ENCODE measurements at regions not wholly inside any gene's neighbourhood (a gene's known extent, or its start where the extent isn't known, plus 50 kb on each side); places are given as distances from the start of the nearest gene placed in this dataset.

DNA sequence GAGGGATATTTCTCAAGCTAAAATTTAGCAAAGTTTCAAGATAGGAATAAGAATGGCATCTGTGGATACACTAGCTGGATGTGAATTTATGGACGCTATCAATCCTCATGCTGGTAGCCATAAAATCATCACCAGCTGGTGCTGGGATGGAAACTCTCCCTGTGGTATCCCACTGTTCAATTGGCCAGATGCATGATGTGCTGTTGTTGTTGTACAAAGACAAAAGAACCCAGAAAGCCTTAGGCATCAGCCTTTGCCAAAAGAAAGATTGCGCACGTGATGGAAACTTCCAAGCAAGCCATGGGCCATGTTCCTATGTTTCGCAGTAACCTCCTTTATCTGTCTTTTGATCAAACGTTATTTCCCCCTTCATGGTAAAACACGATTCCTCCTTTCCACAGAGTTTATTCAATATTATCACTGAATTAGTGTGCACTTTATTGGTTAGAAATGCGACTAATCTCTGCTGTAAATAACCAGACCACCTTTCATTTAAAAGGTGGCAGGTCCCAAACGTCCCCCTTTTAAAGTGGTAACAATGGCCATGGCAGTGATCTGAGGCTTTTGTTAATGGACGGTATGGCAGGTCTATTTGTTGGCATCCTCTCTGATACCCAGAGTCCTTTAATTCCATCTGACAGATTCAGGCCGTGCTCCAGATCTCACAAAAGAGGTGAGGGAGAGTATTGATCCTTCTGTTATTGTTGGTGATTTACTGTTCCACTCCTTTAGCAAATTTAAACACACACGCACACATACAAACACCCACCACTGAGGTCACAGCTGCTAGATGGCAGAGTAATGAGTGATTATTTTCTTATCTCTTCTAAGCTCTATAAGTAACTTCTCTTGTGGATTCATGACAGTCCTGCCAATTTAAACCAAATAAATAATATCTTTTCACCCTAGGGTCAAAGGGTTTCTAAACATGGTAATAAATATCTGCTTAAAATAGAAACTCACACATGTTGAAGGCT lies 291.2 kb upstream of the KCNMB2 start:
- DNase-seq (ENCODE audit: low spot score) = no peak

DNA sequence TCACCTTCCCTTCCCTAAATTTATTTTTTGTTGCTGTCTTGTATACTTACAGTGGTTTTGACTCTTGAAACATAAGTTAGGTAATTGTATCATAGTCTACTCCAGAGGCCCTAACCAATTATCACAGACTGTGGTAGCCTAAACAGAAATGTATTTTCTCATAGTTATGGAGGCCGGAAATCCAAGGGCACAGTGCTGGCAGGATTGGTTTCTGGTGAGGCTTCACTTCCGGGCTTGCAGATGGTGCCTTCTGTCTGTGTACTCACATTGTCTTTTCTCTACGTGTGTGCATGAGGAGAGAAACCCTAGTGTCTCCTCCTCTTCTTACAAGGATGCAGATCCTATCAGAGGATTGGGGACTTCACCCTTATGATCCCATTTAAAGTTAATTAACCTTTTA lies 290.2 kb upstream of the KCNMB2 start:
- DNase-seq (ENCODE audit: low spot score) = no peak

DNA sequence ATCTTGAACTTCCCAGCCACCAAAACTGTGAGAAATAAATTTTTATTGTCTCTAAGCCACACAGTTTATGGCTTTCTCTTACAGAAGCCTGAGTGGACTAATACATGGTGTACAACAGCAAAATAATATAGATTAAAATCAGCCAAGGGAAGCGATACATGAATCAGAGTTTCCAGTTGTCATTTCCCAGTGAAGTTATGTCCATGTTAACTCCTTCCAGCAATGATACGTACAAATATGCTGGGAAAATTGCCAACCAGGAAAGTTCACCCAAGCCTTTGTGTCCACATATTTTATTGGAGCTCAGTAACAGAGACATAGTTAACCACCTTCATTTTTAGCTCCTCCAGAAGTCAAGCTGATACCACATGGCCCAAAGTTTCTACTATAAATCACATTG lies 280.9 kb upstream of the KCNMB2 start:
- peak; percentile 31 for DNase-seq (ENCODE audit: low spot score)

DNA sequence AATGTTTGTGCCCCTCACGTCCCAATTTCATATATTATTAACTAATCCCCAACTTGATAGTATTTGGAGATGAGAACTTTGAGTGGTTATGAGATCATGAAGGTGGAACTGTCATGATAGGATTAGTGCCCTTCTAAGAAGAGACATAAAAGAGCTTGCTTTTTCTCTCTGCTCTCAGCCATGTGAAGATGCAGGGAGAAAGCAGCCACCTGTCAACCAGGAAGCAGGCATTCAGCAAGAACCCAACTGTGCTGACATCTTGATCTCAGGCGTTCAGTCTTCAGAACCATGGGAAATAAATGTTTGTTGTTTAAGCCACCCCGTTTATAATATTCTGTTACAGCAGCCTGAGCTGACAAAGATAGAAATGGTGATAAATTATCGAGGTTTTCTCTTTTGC lies 278.7 kb upstream of the KCNMB2 start:
- no peak for DNase-seq (ENCODE audit: low spot score)

DNA sequence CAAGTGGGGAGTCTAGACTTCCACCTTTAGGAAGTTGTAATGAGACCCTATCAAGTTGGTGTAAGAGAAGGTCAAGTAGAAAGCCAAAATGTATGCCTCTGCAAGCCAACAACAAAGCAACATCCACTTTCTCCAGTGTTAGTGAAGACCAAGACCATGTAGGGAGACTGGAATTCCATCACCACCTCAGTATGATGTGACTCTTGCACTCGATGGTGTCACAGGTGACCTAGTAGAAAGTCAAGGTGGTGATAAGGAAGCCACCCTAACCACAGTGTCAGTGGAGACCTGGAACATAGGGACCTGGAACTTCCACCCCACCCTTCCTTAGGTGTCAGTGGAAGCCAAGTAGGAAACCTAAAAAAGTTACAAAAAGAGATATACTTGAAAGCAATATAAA lies 278.1 kb upstream of the KCNMB2 start:
- DNase-seq (ENCODE audit: low spot score) = no peak

DNA sequence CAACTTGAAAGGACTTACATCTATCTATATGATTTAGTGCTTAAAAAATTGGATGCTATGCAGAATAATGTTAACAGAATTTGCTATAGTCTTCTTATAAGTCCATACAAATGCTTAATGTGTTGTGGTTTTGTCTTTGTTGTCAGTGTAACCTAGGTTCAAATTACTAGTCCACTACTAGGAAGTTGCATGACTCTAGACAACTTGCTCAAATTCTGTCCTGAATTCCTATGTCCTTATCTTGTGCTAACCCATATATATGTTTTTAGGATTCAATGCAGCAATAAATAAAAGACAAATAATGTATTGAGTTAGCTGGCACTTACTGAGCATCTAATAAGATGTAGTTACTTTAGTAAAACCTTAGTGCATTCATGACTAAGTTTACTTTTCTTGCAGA lies 276.5 kb upstream of the KCNMB2 start:
- DNase-seq (ENCODE audit: low spot score) = no peak

DNA sequence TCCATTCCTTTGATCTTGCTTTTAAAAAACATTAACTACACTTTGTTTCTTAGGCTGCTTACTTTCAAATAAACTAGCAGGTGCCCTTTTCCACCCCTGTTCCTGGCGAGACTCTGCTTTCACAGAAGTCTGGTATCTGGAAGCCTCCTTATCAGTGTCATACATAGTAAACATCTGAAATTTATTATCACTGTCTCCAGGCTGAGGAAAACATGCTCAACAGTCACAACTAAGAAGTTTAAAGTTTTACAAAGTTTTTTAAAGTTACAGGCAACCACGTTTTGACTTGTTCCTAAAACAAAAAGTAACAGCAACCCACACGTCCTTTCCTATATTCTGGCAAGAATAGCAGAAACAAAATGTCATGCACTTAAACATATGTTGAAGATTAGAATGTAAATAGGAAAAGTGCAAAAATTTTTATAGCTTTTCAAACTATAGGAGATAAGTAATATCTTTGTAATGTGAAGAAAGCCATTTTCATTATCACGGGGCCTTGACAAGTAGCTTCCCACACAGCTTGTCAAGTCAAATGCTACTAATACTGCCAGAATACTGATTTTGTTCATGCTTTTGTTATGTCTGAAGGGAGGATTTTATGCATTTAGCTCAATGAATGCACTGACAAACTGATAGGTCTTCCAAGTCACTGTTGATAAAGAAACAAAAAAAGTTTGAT lies 275.2 kb upstream of the KCNMB2 start:
- DNase-seq (ENCODE audit: low spot score) = no peak

DNA sequence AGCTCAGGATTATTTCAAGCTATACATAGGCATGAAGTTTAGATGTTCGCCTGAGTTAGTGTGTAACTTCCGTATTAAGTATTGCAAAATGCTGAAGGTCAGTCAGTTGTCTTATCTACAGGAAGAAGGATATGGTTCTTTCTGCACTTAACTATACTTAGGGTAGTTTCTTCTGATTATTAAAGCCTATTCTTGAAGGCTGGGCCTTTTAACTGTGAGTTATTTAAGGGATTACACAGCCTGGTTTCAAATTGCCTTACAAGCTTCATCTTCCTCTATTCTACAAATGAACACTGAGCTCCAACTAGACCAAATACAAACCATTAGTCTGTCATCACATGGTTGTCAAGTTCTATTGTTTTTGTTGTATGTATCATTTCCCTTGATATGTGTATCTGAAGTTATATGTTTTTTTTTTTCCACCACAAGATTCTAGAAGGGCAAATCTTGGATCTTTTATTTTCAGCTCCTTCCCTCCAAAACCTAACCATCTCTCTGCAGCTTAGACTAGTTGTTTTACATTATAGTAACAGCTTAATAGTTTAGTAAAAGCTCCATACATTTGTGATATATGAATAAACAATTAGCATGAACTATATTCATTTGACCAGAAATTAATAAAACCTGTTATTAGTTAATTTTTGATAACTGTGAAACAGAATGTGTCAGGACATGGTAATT lies 272.9 kb upstream of the KCNMB2 start:
- DNase-seq (ENCODE audit: low spot score) = no peak

DNA sequence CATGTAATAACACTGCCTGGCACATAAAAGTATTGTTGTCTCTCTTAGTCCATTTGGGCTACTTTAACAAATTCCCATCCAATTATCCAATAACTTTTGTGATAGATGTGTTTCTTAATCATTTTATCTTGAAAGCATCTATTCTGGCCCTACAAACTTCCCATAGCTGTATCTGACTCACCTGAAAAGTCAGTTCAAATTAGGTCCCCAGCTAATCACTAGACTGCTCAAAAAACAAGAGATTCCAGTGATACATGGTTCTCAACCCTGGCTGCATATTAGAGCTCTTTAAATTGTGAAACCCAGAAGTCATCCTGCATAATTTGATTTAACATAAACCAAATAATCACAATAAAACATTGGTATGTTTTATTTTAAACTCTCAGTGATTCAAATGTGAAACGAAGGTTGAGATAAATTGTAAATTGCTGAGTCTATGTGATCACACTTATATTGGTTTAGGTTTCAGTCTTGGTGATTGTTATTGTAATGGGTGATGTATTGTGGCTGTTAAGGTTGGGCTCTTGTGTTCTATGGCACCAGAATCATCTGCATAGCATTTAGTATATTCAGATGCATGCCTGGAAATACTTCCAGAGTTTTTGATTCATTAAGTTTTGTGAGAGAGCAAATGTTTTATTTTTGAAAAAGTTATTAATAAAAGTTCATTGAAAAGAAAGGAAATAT lies 268.9 kb upstream of the KCNMB2 start:
- DNase-seq (ENCODE audit: low spot score) = no peak

DNA sequence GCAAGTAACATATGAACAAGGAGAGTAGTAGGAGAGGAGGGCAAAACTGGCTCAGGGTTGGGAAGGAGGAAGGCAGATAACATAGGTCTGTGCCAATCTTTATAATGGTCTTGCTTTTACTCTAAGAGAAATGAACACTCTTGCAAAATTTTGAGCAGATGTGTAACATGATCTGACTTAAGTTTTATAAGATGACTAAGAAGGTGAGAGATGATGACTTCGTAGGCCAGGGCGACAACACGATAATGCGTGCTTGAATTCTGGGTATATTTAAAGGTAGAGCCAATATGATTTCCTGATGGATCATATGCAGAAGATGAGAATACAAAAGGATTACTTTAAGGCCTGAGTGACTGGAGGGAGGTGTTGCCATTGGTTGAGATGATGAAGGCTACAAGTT lies 265.4 kb upstream of the KCNMB2 start:
- no peak for DNase-seq (ENCODE audit: low spot score)

DNA sequence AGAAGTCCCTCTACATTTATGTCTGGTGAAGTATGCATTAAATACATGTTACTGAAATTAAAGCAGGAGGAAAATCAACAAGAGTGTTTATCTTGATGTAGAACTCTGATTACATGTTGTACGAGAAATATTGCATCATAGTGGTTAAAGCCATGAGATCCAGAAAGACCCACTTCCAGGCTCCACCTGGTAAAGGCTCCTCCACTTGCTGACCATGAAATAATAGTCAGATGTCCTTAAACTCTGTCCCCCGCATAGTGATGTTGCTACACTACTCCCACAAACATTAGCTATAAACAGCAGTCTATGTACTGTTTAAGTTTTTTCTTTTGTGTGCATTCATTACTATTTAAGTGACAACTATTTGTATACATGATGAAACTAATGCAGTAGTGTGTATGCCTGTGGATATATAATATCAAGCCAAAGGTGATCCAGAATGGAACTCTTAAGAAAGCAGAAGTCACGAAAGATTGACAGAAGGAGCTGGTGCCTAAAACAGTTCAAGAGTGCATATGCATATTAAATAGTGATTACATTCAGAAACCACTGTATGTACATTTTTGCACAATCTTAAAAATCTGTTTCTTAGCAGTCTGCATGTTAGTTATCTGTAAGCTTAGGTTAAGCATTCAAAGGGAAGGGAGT lies 264.4 kb upstream of the KCNMB2 start:
- no peak for DNase-seq (ENCODE audit: low spot score)

DNA sequence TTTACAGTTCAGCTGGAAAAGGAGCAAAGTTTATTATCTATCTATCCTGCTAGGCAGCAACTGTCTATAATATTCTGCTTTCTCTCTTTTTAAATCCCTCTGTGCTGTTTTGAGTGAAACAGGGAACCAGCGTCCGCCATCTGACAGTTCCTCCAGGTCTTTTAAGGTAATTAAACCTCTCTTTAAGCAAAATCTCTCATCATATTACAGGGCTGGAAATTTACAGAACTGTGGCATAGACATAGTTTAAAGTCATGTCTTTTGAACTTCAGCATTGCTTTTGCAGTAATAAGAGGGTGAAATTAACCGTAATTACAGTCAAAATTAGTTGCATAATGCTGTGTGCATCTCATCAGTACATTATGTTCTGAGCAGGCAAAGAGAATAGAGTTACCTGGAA lies 263.4 kb upstream of the KCNMB2 start:
- no peak for DNase-seq (ENCODE audit: low spot score)

DNA sequence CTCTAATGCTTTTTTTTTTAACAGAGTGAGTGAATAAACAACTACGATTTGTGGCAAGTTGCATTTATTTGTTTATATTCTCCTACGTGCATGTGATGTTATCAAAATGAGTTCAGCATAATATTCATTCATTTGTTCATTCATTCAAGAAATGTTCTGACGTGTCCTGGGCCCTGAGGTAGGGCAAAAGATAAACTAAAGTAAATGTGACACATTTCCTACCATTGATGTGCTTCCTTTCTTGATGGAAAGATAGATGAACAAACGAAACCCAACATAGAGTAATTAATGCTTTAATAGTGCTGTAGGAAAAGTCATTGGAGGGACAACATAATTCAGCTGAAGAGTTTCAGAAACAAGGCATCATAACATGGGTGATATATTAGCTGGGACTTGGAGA lies 261.5 kb upstream of the KCNMB2 start:
- DNase-seq (ENCODE audit: low spot score) = no peak

DNA sequence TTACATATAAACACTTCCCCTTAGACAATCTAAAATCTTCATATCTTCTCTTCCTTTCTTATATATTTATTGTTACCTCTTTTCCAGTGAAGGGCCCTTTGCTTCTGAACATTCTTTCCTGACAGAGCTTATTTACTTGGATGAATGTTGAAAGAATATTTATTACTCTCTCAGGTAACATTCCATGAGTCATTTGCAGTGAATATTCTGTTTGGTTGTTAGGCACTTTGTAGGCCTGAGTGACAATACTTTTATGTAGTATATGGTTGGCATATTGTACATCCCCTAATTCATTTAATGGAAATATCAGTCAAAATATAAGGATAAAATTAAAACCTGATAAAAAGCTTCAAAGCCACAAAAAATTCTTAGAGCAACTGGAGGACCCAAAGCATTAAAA lies 260.9 kb upstream of the KCNMB2 start:
- DNase-seq (ENCODE audit: low spot score) = no peak

DNA sequence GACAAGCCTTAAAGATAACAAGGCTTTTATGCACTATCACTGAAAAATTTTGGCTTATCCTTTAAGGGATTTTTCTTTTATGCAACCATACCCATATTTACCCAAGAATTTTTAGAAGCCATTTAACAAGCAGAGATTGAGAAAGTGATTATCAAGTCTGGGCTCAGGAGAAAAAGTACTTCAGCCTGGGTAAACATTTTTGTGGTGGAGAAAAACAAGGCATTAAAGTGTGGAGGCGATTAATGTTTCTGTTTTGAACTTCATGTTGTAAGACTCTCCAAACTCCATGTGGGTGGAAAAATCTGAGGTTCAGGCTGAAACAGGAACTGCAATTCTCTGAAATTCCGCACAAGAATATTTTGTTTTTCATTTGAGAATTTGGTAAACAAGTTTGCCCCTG lies 260.4 kb upstream of the KCNMB2 start:
- DNase-seq (ENCODE audit: low spot score) = no peak

DNA sequence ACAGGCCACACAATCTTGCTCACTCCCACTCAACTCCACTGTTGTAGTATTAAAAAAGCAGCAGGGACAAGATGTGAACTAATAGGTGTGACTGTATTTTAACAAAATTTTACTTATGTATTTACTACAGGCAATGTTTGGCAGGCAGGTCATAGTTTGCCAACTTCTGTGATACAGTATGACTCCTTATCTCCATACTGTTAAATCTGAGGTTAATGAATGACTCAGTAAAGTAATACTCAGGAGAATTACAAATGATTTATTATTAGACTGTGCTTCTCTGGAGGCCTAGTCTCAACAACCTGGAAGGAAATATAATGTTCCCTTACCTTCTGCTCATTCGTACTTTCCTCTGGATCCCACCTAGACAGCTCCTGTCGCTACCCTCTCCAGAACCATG lies 258.6 kb upstream of the KCNMB2 start:
- no peak for DNase-seq (ENCODE audit: low spot score)

DNA sequence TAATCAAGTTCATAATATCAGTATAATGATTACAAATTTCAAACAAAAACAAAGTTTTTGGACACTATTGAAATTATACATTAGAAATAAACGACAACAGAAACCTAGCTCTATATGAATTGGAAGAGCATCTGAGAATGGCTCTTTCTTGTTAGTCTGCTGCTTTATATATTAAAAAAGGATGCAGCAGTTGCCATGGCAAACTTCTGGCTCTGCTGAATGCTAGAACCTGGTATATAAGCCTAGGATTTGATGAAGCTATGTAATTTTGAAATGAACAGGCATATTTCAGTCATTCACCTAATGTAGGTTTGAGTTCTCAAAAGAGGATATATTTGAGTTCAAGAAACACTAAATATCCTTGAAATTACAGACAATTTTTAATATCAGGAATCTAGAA lies 252.7 kb upstream of the KCNMB2 start:
- DNase-seq (ENCODE audit: low spot score) = no peak

DNA sequence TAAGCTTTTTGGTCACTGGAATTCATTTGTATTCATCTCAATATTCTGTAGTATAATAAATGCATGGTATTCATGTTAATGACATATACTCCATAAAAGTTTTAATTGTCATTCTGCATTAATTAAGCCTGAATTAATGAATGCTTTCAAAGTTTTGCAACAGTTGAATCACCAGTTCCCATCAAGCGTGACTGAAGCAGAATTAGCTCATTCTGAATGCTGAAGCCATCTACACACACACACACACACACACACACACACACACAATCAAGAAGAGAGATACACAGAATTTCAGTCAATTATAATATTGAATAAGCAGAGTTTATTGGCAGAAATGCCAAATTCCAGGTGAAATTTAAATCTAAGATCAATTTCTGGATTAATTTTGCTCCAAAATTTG lies 252.1 kb upstream of the KCNMB2 start:
- DNase-seq (ENCODE audit: low spot score) = no peak

DNA sequence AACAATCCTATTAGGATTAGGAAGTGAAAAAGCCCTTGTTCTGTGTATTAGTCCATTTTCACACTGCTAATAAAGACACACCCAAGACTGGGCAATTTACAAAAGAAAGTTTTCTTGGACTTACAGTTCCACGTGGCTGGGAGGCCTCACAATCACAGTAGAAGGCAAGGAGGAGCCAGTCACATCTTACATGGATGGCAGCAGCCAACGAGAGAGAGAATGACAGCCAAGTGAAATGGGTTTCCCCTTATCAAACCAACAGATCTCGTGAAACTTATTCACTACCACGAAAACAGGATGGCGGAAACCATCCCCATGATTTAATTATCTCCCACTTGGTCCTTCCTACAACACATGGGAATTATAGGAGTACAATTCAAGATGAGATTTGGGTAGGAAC lies 248.2 kb upstream of the KCNMB2 start:
- DNase-seq (ENCODE audit: low spot score) = no peak

DNA sequence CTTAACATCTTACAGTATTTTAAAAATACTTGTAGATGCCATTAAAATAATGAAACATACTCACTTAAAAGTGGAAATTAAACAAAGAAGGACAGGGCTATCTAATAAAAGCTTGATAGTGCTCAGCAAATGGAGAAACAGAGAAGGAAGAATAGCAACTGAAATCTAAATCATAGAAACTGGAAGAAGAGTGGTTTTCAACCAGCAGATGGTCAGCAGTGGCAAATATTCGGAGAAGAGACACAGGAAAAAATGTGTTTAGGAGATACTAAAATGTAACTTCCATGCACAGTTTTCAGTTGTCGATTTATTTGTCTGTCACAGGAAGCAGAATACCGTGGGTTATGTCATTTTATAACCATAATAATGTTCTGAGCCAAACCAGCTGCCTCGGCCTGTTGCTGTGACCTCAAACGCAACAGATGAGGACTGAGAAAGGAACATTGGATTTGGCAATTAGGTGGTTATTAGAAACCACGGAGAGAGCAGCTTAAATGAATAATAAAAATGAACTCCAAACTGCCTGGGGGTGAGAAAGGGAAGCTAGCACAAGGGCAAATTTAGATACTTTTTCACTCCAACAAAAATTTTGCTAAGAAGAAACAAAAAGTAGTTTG lies 246.6 kb upstream of the KCNMB2 start:
- DNase-seq (ENCODE audit: low spot score) = no peak

Measured in A172 (cell line).